SU-DHL-6 (cell line): ENCODE measurements at regions not wholly inside any gene's neighbourhood (a gene's known extent, or its start where the extent isn't known, plus 50 kb on each side); places are given as distances from the start of the nearest gene placed in this dataset.

ENCODE experiments used
- H2AFZ ChIP-seq: fragments of 200-600 bp; sonication (generic); 2 replicates; pipeline ENCODE4 v1.6.1; 2014; ENCODE audit warnings: low read depth, mild to moderate bottlenecking, moderate library complexity, mixed read lengths, antibody characterized with exemption, low read length; ENCODE audit not compliant: severe bottlenecking
- H3F3A ChIP-seq: fragments of 200-600 bp; shearing (Covaris generic); 2 replicates; pipeline ENCODE4 v1.6.0; 2016; ENCODE audit warnings: antibody characterized with exemption, mild to moderate bottlenecking; ENCODE audit not compliant: insufficient read depth
- H3K27ac ChIP-seq: fragments of 200-600 bp; sonication (generic); 2 replicates; pipeline ENCODE4 v1.5.1; 2016; ENCODE audit warnings: low read depth, mild to moderate bottlenecking, low read length, moderate library complexity, mixed read lengths
- H3K27me3 ChIP-seq: fragments of 200-600 bp; sonication (generic), shearing (Covaris generic); 2 replicates; pipeline ENCODE4 v1.6.0; 2014; ENCODE audit warnings: mild to moderate bottlenecking, low read length
- H3K36me3 ChIP-seq: fragments of 200-600 bp; sonication (generic); 2 replicates; pipeline ENCODE4 v1.6.1; 2014; ENCODE audit warnings: mild to moderate bottlenecking, low read length, mixed read lengths
- H3K4me2 ChIP-seq: fragments of 300-600, 200-600 bp; shearing (Covaris generic), sonication (generic); 2 replicates; pipeline ENCODE4 v1.6.0; 2014; ENCODE audit warnings: low read length, low read depth, mild to moderate bottlenecking; ENCODE audit not compliant: poor library complexity, severe bottlenecking
- H3K4me3 ChIP-seq: fragments of 200-600 bp; sonication (generic); 2 replicates; pipeline ENCODE4 v1.5.1; 2014; ENCODE audit warnings: antibody characterized with exemption, low read length, mild to moderate bottlenecking, mixed read lengths; ENCODE audit not compliant: insufficient read depth, poor library complexity, severe bottlenecking
- H3K79me2 ChIP-seq: fragments of 200-600 bp; sonication (generic); 2 replicates; pipeline ENCODE4 v1.6.1; 2014; ENCODE audit warnings: mild to moderate bottlenecking, low read length, moderate library complexity; ENCODE audit not compliant: insufficient read depth
- H3K9ac ChIP-seq: fragments of 200-600 bp; sonication (generic); 2 replicates; pipeline ENCODE4 v1.7.0; 2014; ENCODE audit warnings: mild to moderate bottlenecking, low read length
- H3K9me2 ChIP-seq: fragments of 200-600 bp; sonication (generic); replicated peaks from 2 replicates; pipeline ENCODE4 v1.6.1; 2014; ENCODE audit warnings: low read length; ENCODE audit not compliant: insufficient read depth
- H3K9me3 ChIP-seq: fragments of 200-600 bp; sonication (generic); 2 replicates; pipeline ENCODE4 v1.6.1; 2014; ENCODE audit warnings: low read length, mixed read lengths; ENCODE audit not compliant: insufficient read depth
- H4K20me1 ChIP-seq: fragments of 200-600 bp; sonication (generic); 2 replicates; pipeline ENCODE4 v1.6.1; 2014; ENCODE audit warnings: low read depth, mild to moderate bottlenecking, antibody characterized with exemption, low read length, moderate library complexity, mixed read lengths
- EZH2phosphoT487 ChIP-seq: fragments of 200-600 bp; sonication (generic), shearing (Covaris generic); conservative IDR thresholded peaks from 2 replicates; pipeline ENCODE4 v1.6.1; 2018; ENCODE audit warnings: mild to moderate bottlenecking, antibody characterized with exemption, low read length, moderate library complexity, mixed read lengths
- TF ChIP-seq, protein P1 (sequence below): fragments of 200-600 bp; sonication (generic); IDR thresholded peaks from one replicate; pipeline ENCODE4 v1.5.1; 2017; ENCODE audit warnings: antibody characterized with exemption, mild to moderate bottlenecking, low read length, moderate library complexity; ENCODE audit not compliant: insufficient read depth, poor library complexity, severe bottlenecking

DNA sequence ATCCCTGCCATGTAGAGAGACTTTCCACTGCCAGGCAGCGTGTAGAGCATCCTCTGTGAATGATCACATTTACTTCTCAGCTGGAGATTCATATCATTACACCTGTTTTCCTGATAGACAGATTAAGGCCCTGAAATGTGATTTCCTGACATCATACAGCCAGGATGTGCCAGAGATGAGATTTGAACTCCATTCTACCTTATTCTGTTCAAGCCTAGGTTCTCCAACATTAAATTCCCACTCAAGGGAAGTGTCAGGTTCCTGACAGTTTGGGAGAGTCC is 482.1 kb downstream of the RPS24 start:
- Histone ChIP-seq H3K9me3 (no peaks in the 10 kb centered on the region), H3K36me3 (no peaks in the 10 kb centered on the region), H4K20me1 (no peaks in the 10 kb centered on the region), H3K4me3 (no peak overlapping the region), H3K9me2 (no peaks in the 10 kb centered on the region), H3K79me2 (no peaks in the 10 kb centered on the region), H3K4me2 (no peak overlapping the region), H3K27me3 (no peaks in the 10 kb centered on the region), H3F3A (no peaks in the 10 kb centered on the region), H3K9ac (no peak overlapping the region), H3K27ac (no peak overlapping the region), H2AFZ (no peak overlapping the region)
- TF ChIP-seq EZH2phosphoT487: no peak
- TF ChIP-seq, protein P1, sequence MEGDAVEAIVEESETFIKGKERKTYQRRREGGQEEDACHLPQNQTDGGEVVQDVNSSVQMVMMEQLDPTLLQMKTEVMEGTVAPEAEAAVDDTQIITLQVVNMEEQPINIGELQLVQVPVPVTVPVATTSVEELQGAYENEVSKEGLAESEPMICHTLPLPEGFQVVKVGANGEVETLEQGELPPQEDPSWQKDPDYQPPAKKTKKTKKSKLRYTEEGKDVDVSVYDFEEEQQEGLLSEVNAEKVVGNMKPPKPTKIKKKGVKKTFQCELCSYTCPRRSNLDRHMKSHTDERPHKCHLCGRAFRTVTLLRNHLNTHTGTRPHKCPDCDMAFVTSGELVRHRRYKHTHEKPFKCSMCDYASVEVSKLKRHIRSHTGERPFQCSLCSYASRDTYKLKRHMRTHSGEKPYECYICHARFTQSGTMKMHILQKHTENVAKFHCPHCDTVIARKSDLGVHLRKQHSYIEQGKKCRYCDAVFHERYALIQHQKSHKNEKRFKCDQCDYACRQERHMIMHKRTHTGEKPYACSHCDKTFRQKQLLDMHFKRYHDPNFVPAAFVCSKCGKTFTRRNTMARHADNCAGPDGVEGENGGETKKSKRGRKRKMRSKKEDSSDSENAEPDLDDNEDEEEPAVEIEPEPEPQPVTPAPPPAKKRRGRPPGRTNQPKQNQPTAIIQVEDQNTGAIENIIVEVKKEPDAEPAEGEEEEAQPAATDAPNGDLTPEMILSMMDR: no peak

DNA sequence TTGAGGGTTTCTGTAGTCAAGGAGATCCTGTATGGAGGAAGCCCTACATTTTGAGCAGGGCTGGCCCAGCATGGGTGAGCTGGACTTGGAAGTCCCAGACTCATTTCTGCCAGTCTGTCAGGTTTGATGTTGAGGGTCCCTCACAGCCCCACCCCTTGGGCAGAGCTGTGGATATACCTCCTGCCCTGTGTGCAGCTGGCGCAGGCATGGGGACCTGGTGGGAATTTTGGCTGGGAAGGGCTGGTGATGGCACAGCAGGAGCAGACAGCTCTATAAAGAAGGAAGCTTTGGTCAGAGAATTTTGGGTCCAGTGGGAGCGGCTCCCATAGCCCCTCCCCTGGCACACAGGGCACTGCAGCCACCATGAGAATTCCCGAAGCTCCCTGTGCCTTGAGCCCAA is 482.6 kb downstream of the RPS24 start:
- Histone ChIP-seq H3K79me2 (no peaks in the 10 kb centered on the region), H2AFZ (no peak overlapping the region), H3K4me2 (no peak overlapping the region), H3K36me3 (no peaks in the 10 kb centered on the region), H3K4me3 (no peak overlapping the region), H4K20me1 (no peaks in the 10 kb centered on the region), H3K27ac (no peak overlapping the region), H3K9me2 (no peaks in the 10 kb centered on the region), H3K27me3 (no peaks in the 10 kb centered on the region), H3K9me3 (no peaks in the 10 kb centered on the region), H3F3A (no peaks in the 10 kb centered on the region), H3K9ac (no peak overlapping the region)
- no peak for TF ChIP-seq EZH2phosphoT487
- TF ChIP-seq, protein P1: no peak

DNA sequence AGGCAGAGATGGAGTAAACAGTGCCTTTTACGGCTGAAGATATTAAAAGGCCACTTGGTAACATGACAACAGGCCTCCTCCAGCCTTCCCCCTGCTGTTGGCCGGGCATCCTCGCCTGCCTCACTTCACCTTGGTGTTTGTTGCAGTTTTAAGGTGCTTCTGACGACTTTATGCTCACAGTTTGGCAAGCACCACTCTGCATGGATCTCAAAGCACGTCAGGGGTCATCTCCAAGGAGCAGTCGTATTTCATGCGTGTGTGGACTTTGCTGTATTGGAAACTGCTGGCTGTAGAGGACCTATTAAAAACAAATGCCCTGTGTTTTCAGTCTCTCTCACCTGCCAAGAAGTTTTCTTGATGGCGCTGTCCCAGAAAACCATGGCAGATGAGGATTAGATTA is 483.1 kb downstream of the RPS24 start:
- H3K4me3 ChIP-seq: no peak overlapping the region
- H3K79me2 ChIP-seq: no peaks in the 10 kb centered on the region
- no peaks in the 10 kb centered on the region for H3K9me2 ChIP-seq
- no peaks in the 10 kb centered on the region for H3K9me3 ChIP-seq
- no peak overlapping the region for H3K9ac ChIP-seq
- H2AFZ ChIP-seq: no peak overlapping the region
- H3F3A ChIP-seq: no peaks in the 10 kb centered on the region
- no peaks in the 10 kb centered on the region for H4K20me1 ChIP-seq
- H3K27ac ChIP-seq: no peak overlapping the region
- H3K27me3 ChIP-seq: no peaks in the 10 kb centered on the region
- no peak overlapping the region for H3K4me2 ChIP-seq
- TF ChIP-seq EZH2phosphoT487: no peak
- TF ChIP-seq, protein P1: no peak
- no peaks in the 10 kb centered on the region for H3K36me3 ChIP-seq

DNA sequence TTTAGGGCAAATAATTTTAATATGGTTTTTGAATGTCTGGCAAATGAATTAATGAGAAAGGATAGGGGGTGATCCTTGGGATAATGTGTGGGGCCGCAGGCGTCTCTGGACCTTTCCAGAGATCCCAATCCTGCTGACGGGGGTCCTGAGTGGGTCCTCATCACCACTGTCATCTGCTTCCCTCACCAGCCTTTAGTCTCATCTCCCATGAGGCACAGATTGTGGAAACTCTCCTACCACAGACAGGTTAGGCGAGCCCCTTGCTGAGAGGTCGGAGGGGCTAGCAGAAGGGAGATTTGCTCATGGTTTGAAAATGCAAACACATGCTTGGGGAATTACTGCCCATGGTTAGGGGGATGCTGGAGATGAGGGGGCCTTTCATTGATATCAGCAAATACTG is 484.6 kb downstream of the RPS24 start:
- TF ChIP-seq EZH2phosphoT487: no peak
- TF ChIP-seq, protein P1: no peak
- Histone ChIP-seq H3K27ac (no peak overlapping the region), H3K4me2 (no peak overlapping the region), H3K36me3 (no peaks in the 10 kb centered on the region), H4K20me1 (no peaks in the 10 kb centered on the region), H3K27me3 (no peaks in the 10 kb centered on the region), H3K9me2 (no peaks in the 10 kb centered on the region), H3F3A (no peaks in the 10 kb centered on the region), H3K79me2 (no peaks in the 10 kb centered on the region), H3K9me3 (no peaks in the 10 kb centered on the region), H3K9ac (no peak overlapping the region), H2AFZ (no peak overlapping the region), H3K4me3 (no peak overlapping the region)
